ENCODE measurements at regions not wholly inside any gene's neighbourhood (a gene's known extent, or its start where the extent isn't known, plus 50 kb on each side); places are given as distances from the start of the nearest gene placed in this dataset.
"Not testable (repeated sequence)": the region's sequence is repeated elsewhere in the genome, so short reads cannot be mapped to it uniquely, and the experiment has no call there.

GRCh38 chr14:45551240-45551820 lies 298.3 kb upstream of the MIS18BP1 start:
- H3K4me3 ChIP-seq (ENCODE audit: low read length): peak overlapping the region; percentile 69
- not testable (repeated sequence) for H3K27me3 ChIP-seq (ENCODE audit: insufficient read depth, low read length); H3K9me3 ChIP-seq (ENCODE audit: insufficient read depth, low read depth, low read length); H3K27ac ChIP-seq (ENCODE audit: low read length); H3K36me3 ChIP-seq (ENCODE audit: insufficient read depth, low read depth, low read length)
- peak overlapping the region; percentile 65; the same call in 1 of the 2 replicates for H3K9ac ChIP-seq (ENCODE audit: low read depth, low read length)
- H3K4me1 ChIP-seq (ENCODE audit: insufficient read depth, low read length): peaks cover 13% of the 10 kb centered on the region; the same call in 1 of the 2 replicates

GRCh38 chr14:45531022-45531421 lies 278.0 kb upstream of the MIS18BP1 start:
- Histone ChIP-seq H3K9ac (ENCODE audit: low read depth, low read length) (no peak overlapping the region), H3K9me3 (ENCODE audit: insufficient read depth, low read depth, low read length) (no peaks in the 10 kb centered on the region), H3K27ac (ENCODE audit: low read length) (no peak overlapping the region), H3K4me1 (ENCODE audit: insufficient read depth, low read length) (peaks cover 4% of the 10 kb centered on the region; the same call in 1 of the 2 replicates), H3K36me3 (ENCODE audit: insufficient read depth, low read depth, low read length) (no peaks in the 10 kb centered on the region), H3K4me3 (ENCODE audit: low read length) (no peak overlapping the region), H3K27me3 (ENCODE audit: insufficient read depth, low read length) (no peaks in the 10 kb centered on the region)

DNA sequence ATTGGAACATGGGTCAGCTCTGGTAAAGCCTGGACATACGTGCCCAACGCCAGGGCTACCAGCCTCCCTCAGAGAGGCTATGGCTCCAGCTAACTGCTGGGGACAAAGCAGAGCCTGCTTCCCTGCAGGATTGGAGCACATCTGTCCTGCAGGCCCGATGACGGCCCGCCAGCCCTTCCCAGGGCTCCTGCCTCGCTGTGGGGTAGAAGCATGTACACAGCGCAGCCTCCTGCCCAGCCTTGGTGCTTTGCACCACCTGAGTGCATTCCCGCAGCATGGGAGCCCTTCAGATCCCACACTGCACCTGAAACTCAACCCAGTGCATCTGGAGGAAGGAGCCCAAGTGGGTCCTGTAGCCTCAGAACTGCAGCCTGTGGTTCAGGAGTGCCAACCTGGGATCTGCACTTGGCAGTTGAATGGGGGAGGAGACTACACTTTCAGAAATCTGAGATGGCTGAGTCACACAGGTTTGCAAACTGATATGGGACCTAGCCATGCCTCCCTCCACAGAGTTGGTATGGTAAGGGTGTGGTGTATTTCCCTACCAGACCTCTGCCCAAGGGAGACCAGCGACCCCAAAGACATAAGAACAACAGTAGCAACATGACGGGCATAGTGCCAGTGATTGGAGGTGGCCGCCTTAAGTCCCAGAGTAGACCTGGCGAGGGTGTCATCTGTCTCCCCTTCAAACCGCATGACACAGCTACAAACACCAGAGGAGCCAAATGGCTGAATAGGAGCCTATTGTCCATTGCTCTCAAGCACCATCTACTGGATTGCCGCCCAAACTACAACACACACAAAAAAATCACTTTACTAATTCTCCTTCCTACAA lies 273.9 kb upstream of the MIS18BP1 start:
- H3K9ac ChIP-seq (ENCODE audit: low read depth, low read length): no peak overlapping the region
- no peaks in the 10 kb centered on the region for H3K36me3 ChIP-seq (ENCODE audit: insufficient read depth, low read depth, low read length)
- peaks cover 4% of the 10 kb centered on the region; the same call in 1 of the 2 replicates for H3K4me1 ChIP-seq (ENCODE audit: insufficient read depth, low read length)
- H3K27me3 ChIP-seq (ENCODE audit: insufficient read depth, low read length): no peaks in the 10 kb centered on the region
- no peak overlapping the region for H3K27ac ChIP-seq (ENCODE audit: low read length)
- H3K9me3 ChIP-seq (ENCODE audit: insufficient read depth, low read depth, low read length): no peaks in the 10 kb centered on the region
- no peak overlapping the region for H3K4me3 ChIP-seq (ENCODE audit: low read length)

GRCh38 chr14:45519766-45520165 lies 266.8 kb upstream of the MIS18BP1 start:
- Histone ChIP-seq H3K27ac (ENCODE audit: low read length) (no peak overlapping the region), H3K4me3 (ENCODE audit: low read length) (no peak overlapping the region), H3K9me3 (ENCODE audit: insufficient read depth, low read depth, low read length) (no peaks in the 10 kb centered on the region), H3K9ac (ENCODE audit: low read depth, low read length) (no peak overlapping the region), H3K27me3 (ENCODE audit: insufficient read depth, low read length) (no peaks in the 10 kb centered on the region), H3K4me1 (ENCODE audit: insufficient read depth, low read length) (no peaks in the 10 kb centered on the region), H3K36me3 (ENCODE audit: insufficient read depth, low read depth, low read length) (no peaks in the 10 kb centered on the region)

DNA sequence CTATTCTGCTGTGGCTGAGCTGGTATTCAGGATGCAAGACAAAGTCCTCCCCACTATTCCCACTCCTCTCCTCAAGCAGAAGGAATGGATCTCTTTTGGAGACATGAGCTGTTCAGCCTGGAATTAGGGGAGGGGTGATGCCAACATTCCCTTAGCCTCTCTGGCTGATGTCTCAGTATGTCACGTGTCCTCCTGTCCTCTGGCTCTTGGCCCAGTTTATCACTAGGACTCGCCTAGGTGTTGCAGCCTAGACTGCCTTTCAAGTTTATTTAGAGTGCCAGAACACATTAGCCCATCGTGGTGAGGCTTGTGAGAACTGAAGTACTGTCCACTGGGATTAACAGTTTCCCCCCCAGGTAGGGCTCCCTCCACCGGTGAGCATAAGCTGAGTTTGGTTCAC lies 239.9 kb upstream of the MIS18BP1 start:
- Histone ChIP-seq H3K9ac (ENCODE audit: low read depth, low read length) (no peak overlapping the region), H3K27ac (ENCODE audit: low read length) (no peak overlapping the region), H3K9me3 (ENCODE audit: insufficient read depth, low read depth, low read length) (no peaks in the 10 kb centered on the region)

GRCh38 chr14:45491914-45492313 lies 238.9 kb upstream of the MIS18BP1 start:
- Histone ChIP-seq H3K4me3 (ENCODE audit: low read length) (no peak overlapping the region), H3K36me3 (ENCODE audit: insufficient read depth, low read depth, low read length) (no peaks in the 10 kb centered on the region), H3K27ac (ENCODE audit: low read length) (no peak overlapping the region), H3K27me3 (ENCODE audit: insufficient read depth, low read length) (no peaks in the 10 kb centered on the region), H3K9ac (ENCODE audit: low read depth, low read length) (no peak overlapping the region), H3K9me3 (ENCODE audit: insufficient read depth, low read depth, low read length) (peaks cover 5% of the 10 kb centered on the region; the same call in 1 of the 2 replicates), H3K4me1 (ENCODE audit: insufficient read depth, low read length) (no peaks in the 10 kb centered on the region)

More for the DNA sequence above, 239.9 kb upstream of the MIS18BP1 start:
- Histone ChIP-seq H3K4me3 (ENCODE audit: low read length) (no peak overlapping the region), H3K4me1 (ENCODE audit: insufficient read depth, low read length) (no peaks in the 10 kb centered on the region), H3K27me3 (ENCODE audit: insufficient read depth, low read length) (no peaks in the 10 kb centered on the region), H3K36me3 (ENCODE audit: insufficient read depth, low read depth, low read length) (no peaks in the 10 kb centered on the region)

GRCh38 chr14:45486599-45486998 lies 233.6 kb upstream of the MIS18BP1 start:
- Histone ChIP-seq H3K4me1 (ENCODE audit: insufficient read depth, low read length) (no peaks in the 10 kb centered on the region), H3K9me3 (ENCODE audit: insufficient read depth, low read depth, low read length) (peaks cover 17% of the 10 kb centered on the region), H3K4me3 (ENCODE audit: low read length) (no peak overlapping the region), H3K36me3 (ENCODE audit: insufficient read depth, low read depth, low read length) (no peaks in the 10 kb centered on the region), H3K9ac (ENCODE audit: low read depth, low read length) (no peak overlapping the region), H3K27me3 (ENCODE audit: insufficient read depth, low read length) (no peaks in the 10 kb centered on the region), H3K27ac (ENCODE audit: low read length) (no peak overlapping the region)

- Histone ChIP-seq H3K9ac (ENCODE audit: low read depth, low read length) (no peak overlapping the region), H3K36me3 (ENCODE audit: insufficient read depth, low read depth, low read length) (no peaks in the 10 kb centered on the region), H3K4me1 (ENCODE audit: insufficient read depth, low read length) (peaks cover 3% of the 10 kb centered on the region; the same call in 1 of the 2 replicates), H3K27ac (ENCODE audit: low read length) (no peak overlapping the region), H3K4me3 (ENCODE audit: low read length) (no peak overlapping the region), H3K27me3 (ENCODE audit: insufficient read depth, low read length) (no peaks in the 10 kb centered on the region), H3K9me3 (ENCODE audit: insufficient read depth, low read depth, low read length) (no peaks in the 10 kb centered on the region)
Observed at GRCh38 chr14:45467023-45467422, 214.0 kb upstream of the MIS18BP1 start.

DNA sequence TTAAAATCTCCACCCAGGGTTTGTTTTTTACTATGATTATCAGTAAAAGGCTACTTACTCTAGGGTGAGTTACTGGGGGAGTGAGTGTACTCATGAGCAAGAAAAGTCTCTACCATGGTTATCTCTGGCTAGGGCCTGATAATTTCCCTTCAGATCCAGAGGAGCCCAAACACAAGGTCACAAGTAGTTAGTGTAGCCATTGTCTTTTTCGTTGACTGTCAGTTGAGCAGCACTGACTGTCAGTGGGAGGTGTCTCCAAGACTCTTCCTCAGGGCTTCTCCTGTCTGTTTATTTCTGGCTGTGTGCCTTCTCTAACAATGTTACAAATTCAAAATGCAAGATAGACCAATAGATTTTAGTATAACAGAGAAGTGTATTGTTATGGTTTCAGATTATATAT lies 181.2 kb upstream of the MIS18BP1 start:
- H3K27ac ChIP-seq (ENCODE audit: low read length): no peak overlapping the region
- no peaks in the 10 kb centered on the region for H3K4me1 ChIP-seq (ENCODE audit: insufficient read depth, low read length)
- H3K27me3 ChIP-seq (ENCODE audit: insufficient read depth, low read length): no peaks in the 10 kb centered on the region
- H3K36me3 ChIP-seq (ENCODE audit: insufficient read depth, low read depth, low read length): no peaks in the 10 kb centered on the region
- H3K9ac ChIP-seq (ENCODE audit: low read depth, low read length): no peak overlapping the region
- H3K4me3 ChIP-seq (ENCODE audit: low read length): no peak overlapping the region
- H3K9me3 ChIP-seq (ENCODE audit: insufficient read depth, low read depth, low read length): no peaks in the 10 kb centered on the region

GRCh38 chr14:45426685-45427282 lies 173.8 kb upstream of the MIS18BP1 start:
- no peak overlapping the region for H3K27ac ChIP-seq (ENCODE audit: low read length)

DNA sequence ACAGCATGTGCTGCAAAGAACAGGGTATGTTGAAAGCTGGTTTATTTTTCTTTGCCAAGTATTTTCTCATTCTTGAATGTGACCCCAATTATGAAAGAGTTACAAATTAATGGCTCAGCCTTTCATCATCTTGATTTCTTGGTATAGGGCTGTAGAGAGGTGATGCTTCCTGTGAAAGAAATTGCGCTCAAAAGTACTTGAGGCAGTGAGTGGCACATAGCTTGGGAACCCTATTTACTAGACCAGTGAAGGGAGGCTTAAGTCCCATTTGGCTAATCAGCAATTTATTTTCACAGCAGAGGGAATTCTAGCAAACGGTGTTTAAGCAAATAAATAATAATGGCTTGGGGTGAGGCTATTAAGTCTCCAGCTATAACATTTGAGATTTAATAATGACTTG lies 153.9 kb upstream of the MIS18BP1 start:
- Histone ChIP-seq H3K9me3 (ENCODE audit: insufficient read depth, low read depth, low read length) (peaks cover 23% of the 10 kb centered on the region; the same call in 1 of the 2 replicates), H3K4me1 (ENCODE audit: insufficient read depth, low read length) (peaks cover 3% of the 10 kb centered on the region; the same call in 1 of the 2 replicates), H3K27me3 (ENCODE audit: insufficient read depth, low read length) (no peaks in the 10 kb centered on the region), H3K27ac (ENCODE audit: low read length) (no peak overlapping the region), H3K36me3 (ENCODE audit: insufficient read depth, low read depth, low read length) (no peaks in the 10 kb centered on the region), H3K4me3 (ENCODE audit: low read length) (no peak overlapping the region), H3K9ac (ENCODE audit: low read depth, low read length) (no peak overlapping the region)

More at GRCh38 chr14:45426685-45427282, 173.8 kb upstream of the MIS18BP1 start:
- Histone ChIP-seq H3K4me3 (ENCODE audit: low read length) (no peak overlapping the region), H3K9me3 (ENCODE audit: insufficient read depth, low read depth, low read length) (no peaks in the 10 kb centered on the region), H3K9ac (ENCODE audit: low read depth, low read length) (no peak overlapping the region), H3K4me1 (ENCODE audit: insufficient read depth, low read length) (peaks cover 8% of the 10 kb centered on the region; the same call in 1 of the 2 replicates), H3K27me3 (ENCODE audit: insufficient read depth, low read length) (no peaks in the 10 kb centered on the region), H3K36me3 (ENCODE audit: insufficient read depth, low read depth, low read length) (no peaks in the 10 kb centered on the region)

Measured in iPS-20b (cell line).